WTC11 (cell line): ENCODE measurements at regions not wholly inside any gene's neighbourhood (a gene's known extent, or its start where the extent isn't known, plus 50 kb on each side); places are given as distances from the start of the nearest gene placed in this dataset.
A peak's percentile ranks its signal among the peaks of the same experiment; 100 is the strongest.

Experiments
- ATAC-seq: fragments of 200-7000 bp; cut with Tn5 transposase; 2 replicates; pipeline ENCODE4 v1.10.0; 2021; ENCODE audit warnings: mild to moderate bottlenecking, moderate library complexity
- CTCF ChIA-PET: fragments of 300-600 bp; sonication (Branson Sonifier 250); formaldehyde crosslinking; loops from one replicate; lab custom pipeline; 2021; ENCODE audit warnings: antibody characterized with exemption; lab: Charles Lee
- POLR2A ChIA-PET: fragments of 350-600 bp; sonication (Branson Sonifier 250); formaldehyde crosslinking; loops from one replicate; lab custom pipeline; 2021; ENCODE audit warnings: antibody characterized with exemption; lab: Charles Lee
- DNase-seq: peaks from one replicate; pipeline ENCODE4 v3.0.0; 2021; ENCODE audit warnings: low spot score
- H3K27ac Mint-ChIP-seq: 2 replicates; pipeline ENCODE4 v1.8.0; 2021; ENCODE audit warnings: mixed read lengths
- H3K27me3 Mint-ChIP-seq: 2 replicates; pipeline ENCODE4 v1.8.0; 2021; ENCODE audit warnings: low read depth, mild to moderate bottlenecking, moderate library complexity, mixed read lengths
- H3K36me3 Mint-ChIP-seq: 2 replicates; pipeline ENCODE4 v1.8.0; 2021; ENCODE audit warnings: mixed read lengths
- H3K4me1 Mint-ChIP-seq: 2 replicates; pipeline ENCODE4 v1.8.0; 2022; ENCODE audit warnings: mixed read lengths
- H3K4me3 Mint-ChIP-seq: 2 replicates; pipeline ENCODE4 v1.8.0; 2021; ENCODE audit warnings: mild to moderate bottlenecking, moderate library complexity, mixed read lengths
- H3K9me3 Mint-ChIP-seq: 2 replicates; pipeline ENCODE4 v1.8.0; 2021; ENCODE audit warnings: mixed read lengths
- AFF4 ChIP-seq: sonication (generic); formaldehyde crosslinking; IDR thresholded peaks from 2 replicates; pipeline ENCODE4 v1.8.1; 2023; ENCODE audit warnings: mild to moderate bottlenecking, missing genetic modification reagents, borderline replicate concordance
- CTCF ChIP-seq: fragments of 200-600 bp; IDR thresholded peaks from 2 replicates; pipeline ENCODE4 v1.8.0; 2022; ENCODE audit warnings: antibody characterized with exemption
- ERG ChIP-seq: fragments of 250-450 bp; sonication (Bioruptor Pico); IDR thresholded peaks from 2 replicates; pipeline ENCODE4 v1.8.0; 2021; ENCODE audit warnings: mild to moderate bottlenecking
- ESRRA ChIP-seq: sonication (generic); formaldehyde crosslinking; IDR thresholded peaks from 2 replicates; pipeline ENCODE4 v1.8.1; 2022; ENCODE audit warnings: mild to moderate bottlenecking, missing genetic modification reagents, borderline replicate concordance
- GTF2I ChIP-seq: fragments of 250-450 bp; sonication (Bioruptor Pico); conservative IDR thresholded peaks from 2 replicates; pipeline ENCODE4 v1.4.0; 2021; ENCODE audit warnings: mild to moderate bottlenecking
- MAX ChIP-seq: sonication (generic); formaldehyde crosslinking; IDR thresholded peaks from 2 replicates; pipeline ENCODE4 v1.8.0; 2022; ENCODE audit warnings: mild to moderate bottlenecking, missing genetic modification reagents
- MYBL2 ChIP-seq: sonication (generic); formaldehyde crosslinking; IDR thresholded peaks from 2 replicates; pipeline ENCODE4 v1.8.1; 2023; ENCODE audit warnings: mild to moderate bottlenecking, moderate library complexity, missing genetic modification reagents
- SOX15 ChIP-seq: fragments of 250-450 bp; sonication (Bioruptor Pico); IDR thresholded peaks from 2 replicates; pipeline ENCODE4 v1.9.0; 2021; ENCODE audit warnings: mild to moderate bottlenecking
- TCF7 ChIP-seq: sonication (generic); formaldehyde crosslinking; IDR thresholded peaks from 2 replicates; pipeline ENCODE4 v1.8.0; 2022; ENCODE audit warnings: mild to moderate bottlenecking, low read depth, missing genetic modification reagents, moderate library complexity
- USF2 ChIP-seq: sonication (generic); formaldehyde crosslinking; IDR thresholded peaks from 2 replicates; pipeline ENCODE4 v1.8.1; 2023; ENCODE audit warnings: mild to moderate bottlenecking, missing genetic modification reagents, moderate library complexity
- ZMAT4 ChIP-seq: fragments of 250-450 bp; sonication (Bioruptor Pico); IDR thresholded peaks from 2 replicates; pipeline ENCODE4 v1.9.0; 2021; ENCODE audit warnings: mild to moderate bottlenecking
- ZNF416 ChIP-seq: fragments of 250-450 bp; sonication (Bioruptor Pico); IDR thresholded peaks from 2 replicates; pipeline ENCODE4 v1.9.0; 2021; ENCODE audit warnings: mild to moderate bottlenecking, inconsistent platforms
- ZSCAN18 ChIP-seq: fragments of 250-450 bp; sonication (Bioruptor Pico); IDR thresholded peaks from 2 replicates; pipeline ENCODE4 v2.1.2; 2022; ENCODE audit warnings: mild to moderate bottlenecking, moderate library complexity

- TF ChIP-seq AFF4 (no peak), MAX (CRISPR knock-in tag) (no peak), USF2 (CRISPR knock-in tag) (peak; percentile 46), ZNF416 (CRISPR knock-in tag) (no peak), ZMAT4 (no peak)
- CTCF ChIA-PET, result interaction anchor here (4.3 to 6.8 kb wide), 2 partner anchors 214 to 218 kb away, joined by 48 to 150 read pairs; no protein-coding TSS in a partner anchor
- no peak for ATAC-seq
- H3K9me3 Mint-ChIP-seq, result peaks cover 32% of the 10 kb centered on the region
- POLR2A ChIA-PET, result no interaction called here
- peaks cover 14% of the 10 kb centered on the region for H3K36me3 Mint-ChIP-seq
- H3K27me3 Mint-ChIP-seq, result no peaks in the 10 kb centered on the region
- peaks cover 22% of the 10 kb centered on the region for H3K4me1 Mint-ChIP-seq
- no peak for DNase-seq
- no peak overlapping the region for H3K4me3 Mint-ChIP-seq
- H3K27ac Mint-ChIP-seq, result no peak overlapping the region
Measured at GRCh38 chr15:79378394-79379109, 53.6 kb upstream of the MINAR1 start.

GRCh38 chr15:79380755-79381497 lies 51.2 kb upstream of the MINAR1 start:
- POLR2A ChIA-PET, result interaction anchor here (0.6 to 1.0 kb wide), 2 partner anchors 15 to 353 kb away, joined by 3 read pairs; no protein-coding TSS in a partner anchor
- CTCF ChIA-PET, result interaction anchor here (0.5 to 6.8 kb wide), 44 partner anchors 8 to 856 kb away, joined by 3 to 150 read pairs (median 4); no protein-coding TSS in a partner anchor
- Mint-ChIP-seq H3K36me3 (peaks cover 9% of the 10 kb centered on the region), H3K9me3 (peaks cover 20% of the 10 kb centered on the region), H3K4me3 (no peak overlapping the region), H3K27ac (no peak overlapping the region), H3K4me1 (no peaks in the 10 kb centered on the region; the same call in 1 of the 2 replicates), H3K27me3 (no peaks in the 10 kb centered on the region)
- TF ChIP-seq ZSCAN18 (CRISPR knock-in tag) (no peak), SOX15 (CRISPR knock-in tag) (no peak), GTF2I (no peak), ESRRA (CRISPR knock-in tag) (no peak), TCF7 (no peak), MYBL2 (CRISPR knock-in tag) (no peak), ERG (CRISPR knock-in tag) (no peak), CTCF (peak; percentile 85)
- ATAC-seq, result peak; percentile 99
- peak; percentile 85 for DNase-seq
